ENCODE measurements at regions not wholly inside any gene's neighbourhood (a gene's known extent, or its start where the extent isn't known, plus 50 kb on each side); places are given as distances from the start of the nearest gene placed in this dataset.
"Not testable (repeated sequence)": the region's sequence is repeated elsewhere in the genome, so short reads cannot be mapped to it uniquely, and the experiment has no call there.

- not testable (repeated sequence) for DNase-seq
These were observed 731.8 kb downstream of the ANKRD7 start for GRCh38 chr7:118956285-118956684.

- DNase-seq = no peak
These were observed 744.9 kb downstream of the ANKRD7 start for GRCh38 chr7:118969370-118969769.

GRCh38 chr7:118971706-118972105, 747.2 kb downstream of the ANKRD7 start:
- no peak for DNase-seq

- no peak for DNase-seq
These were observed 750.3 kb downstream of the ANKRD7 start for GRCh38 chr7:118974836-118975235.

GRCh38 chr7:118995350-118995749, 770.8 kb downstream of the ANKRD7 start:
- DNase-seq = no peak

- no peak for DNase-seq
These were observed 782.7 kb downstream of the ANKRD7 start for GRCh38 chr7:119007236-119007635.

- DNase-seq = no peak
These were observed 786.1 kb downstream of the ANKRD7 start for GRCh38 chr7:119010635-119011034.

GRCh38 chr7:119026391-119026790, 801.9 kb downstream of the ANKRD7 start:
- DNase-seq = no peak

- no peak for DNase-seq
These were observed 804.2 kb downstream of the ANKRD7 start for GRCh38 chr7:119028736-119029135.

GRCh38 chr7:119032136-119032535, 807.6 kb downstream of the ANKRD7 start:
- not testable (repeated sequence) for DNase-seq

GRCh38 chr7:119033641-119034040, 809.1 kb downstream of the ANKRD7 start:
- no peak for DNase-seq

GRCh38 chr7:119037941-119038340, 813.4 kb downstream of the ANKRD7 start:
- DNase-seq = no peak

GRCh38 chr7:119046068-119046467, 821.6 kb downstream of the ANKRD7 start:
- DNase-seq = no peak

- DNase-seq = no peak
These were observed 841.5 kb downstream of the ANKRD7 start for GRCh38 chr7:119065966-119066365.

GRCh38 chr7:119086026-119086425, 861.5 kb downstream of the ANKRD7 start:
- no peak for DNase-seq

- DNase-seq = no peak
These were observed 866.3 kb downstream of the ANKRD7 start for GRCh38 chr7:119090851-119091250.

GRCh38 chr7:119096683-119097082, 872.2 kb downstream of the ANKRD7 start:
- no peak for DNase-seq

GRCh38 chr7:119100611-119101258, 876.2 kb downstream of the ANKRD7 start:
- DNase-seq = not testable (repeated sequence)

- DNase-seq = no peak
These were observed 877.8 kb downstream of the ANKRD7 start for GRCh38 chr7:119102291-119102690.

- no peak for DNase-seq
These were observed 880.9 kb downstream of the ANKRD7 start for GRCh38 chr7:119105381-119105780.

GRCh38 chr7:119123326-119123725, 898.8 kb downstream of the ANKRD7 start:
- DNase-seq = no peak

GRCh38 chr7:119127706-119128105, 903.2 kb downstream of the ANKRD7 start:
- no peak for DNase-seq

- no peak for DNase-seq
These were observed 907.9 kb downstream of the ANKRD7 start for GRCh38 chr7:119132436-119132835.

- no peak for DNase-seq
These were observed 942.9 kb downstream of the ANKRD7 start for GRCh38 chr7:119167431-119167830.

GRCh38 chr7:119172043-119172442, 947.5 kb downstream of the ANKRD7 start:
- no peak for DNase-seq
